ENCODE measurements at regions not wholly inside any gene's neighbourhood (a gene's known extent, or its start where the extent isn't known, plus 50 kb on each side); places are given as distances from the start of the nearest gene placed in this dataset.

DNA sequence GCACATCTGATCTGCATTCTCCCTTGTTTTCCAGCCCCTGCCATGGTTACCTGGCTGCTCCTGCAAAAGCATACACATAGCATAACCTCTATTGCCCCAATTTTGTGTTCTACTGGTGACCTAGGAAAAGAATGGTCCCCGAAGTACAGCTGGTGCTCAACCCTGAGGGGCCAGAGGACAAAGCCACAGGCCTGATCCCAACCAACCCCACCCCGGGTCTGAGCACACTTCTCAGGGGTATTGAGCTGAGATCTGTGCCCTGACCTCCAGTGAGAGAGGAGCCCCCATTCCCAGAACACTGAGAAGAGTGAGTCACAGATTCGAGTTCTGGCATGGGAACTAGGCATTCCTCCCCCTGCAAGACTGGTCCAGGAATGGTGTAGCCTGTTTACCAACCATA lies 465.5 kb upstream of the ACTRT1 start:
- Histone ChIP-seq H3K36me3 (ENCODE audit: control insufficient read depth, insufficient read depth, low read length) (no peaks in the 10 kb centered on the region), H3K4me1 (no peaks in the 10 kb centered on the region), H2AFZ (no peak overlapping the region), H3K9me3 (ENCODE audit: control insufficient read depth, low read length) (no peaks in the 10 kb centered on the region), H3K27me3 (ENCODE audit: control insufficient read depth, insufficient read depth, low read length) (no peaks in the 10 kb centered on the region), H3K9ac (no peak overlapping the region), H3K79me2 (no peaks in the 10 kb centered on the region), H3K4me2 (ENCODE audit: low read length) (no peak overlapping the region), H3K27ac (no peak overlapping the region), H3K4me3 (ENCODE audit: low read depth, low read length) (no peak overlapping the region)
- TF ChIP-seq, protein P1, sequence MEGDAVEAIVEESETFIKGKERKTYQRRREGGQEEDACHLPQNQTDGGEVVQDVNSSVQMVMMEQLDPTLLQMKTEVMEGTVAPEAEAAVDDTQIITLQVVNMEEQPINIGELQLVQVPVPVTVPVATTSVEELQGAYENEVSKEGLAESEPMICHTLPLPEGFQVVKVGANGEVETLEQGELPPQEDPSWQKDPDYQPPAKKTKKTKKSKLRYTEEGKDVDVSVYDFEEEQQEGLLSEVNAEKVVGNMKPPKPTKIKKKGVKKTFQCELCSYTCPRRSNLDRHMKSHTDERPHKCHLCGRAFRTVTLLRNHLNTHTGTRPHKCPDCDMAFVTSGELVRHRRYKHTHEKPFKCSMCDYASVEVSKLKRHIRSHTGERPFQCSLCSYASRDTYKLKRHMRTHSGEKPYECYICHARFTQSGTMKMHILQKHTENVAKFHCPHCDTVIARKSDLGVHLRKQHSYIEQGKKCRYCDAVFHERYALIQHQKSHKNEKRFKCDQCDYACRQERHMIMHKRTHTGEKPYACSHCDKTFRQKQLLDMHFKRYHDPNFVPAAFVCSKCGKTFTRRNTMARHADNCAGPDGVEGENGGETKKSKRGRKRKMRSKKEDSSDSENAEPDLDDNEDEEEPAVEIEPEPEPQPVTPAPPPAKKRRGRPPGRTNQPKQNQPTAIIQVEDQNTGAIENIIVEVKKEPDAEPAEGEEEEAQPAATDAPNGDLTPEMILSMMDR (IDR thresholded peaks at IDR 0.05), result no peak

DNA sequence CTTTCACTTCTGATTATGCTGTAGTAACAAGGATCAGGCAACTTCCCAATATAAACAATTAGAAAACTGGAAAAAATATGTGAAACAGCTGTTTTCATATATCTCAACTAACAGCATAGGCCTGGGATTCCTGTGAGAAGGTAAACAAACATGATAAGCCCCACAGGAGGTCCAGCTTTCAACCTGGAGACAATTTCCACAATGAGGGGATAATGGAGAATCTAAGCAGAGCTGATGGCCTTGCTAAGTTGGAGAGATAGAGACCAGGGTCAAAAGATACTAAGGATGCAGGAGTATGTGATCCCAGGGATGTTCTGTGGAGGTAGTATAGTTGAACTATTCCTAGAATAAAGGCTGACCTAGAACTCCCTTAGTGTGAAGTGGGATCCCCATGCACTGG lies 452.3 kb upstream of the ACTRT1 start:
- Histone ChIP-seq H3K36me3 (ENCODE audit: control insufficient read depth, insufficient read depth, low read length) (no peaks in the 10 kb centered on the region), H3K9me3 (ENCODE audit: control insufficient read depth, low read length) (no peaks in the 10 kb centered on the region), H3K27me3 (ENCODE audit: control insufficient read depth, insufficient read depth, low read length) (no peaks in the 10 kb centered on the region), H3K79me2 (no peaks in the 10 kb centered on the region), H3K4me1 (no peaks in the 10 kb centered on the region), H3K4me3 (ENCODE audit: low read depth, low read length) (no peak overlapping the region), H3K9ac (no peak overlapping the region), H3K4me2 (ENCODE audit: low read length) (no peak overlapping the region), H2AFZ (no peak overlapping the region), H3K27ac (no peak overlapping the region)
- TF ChIP-seq, protein P1 (IDR thresholded peaks at IDR 0.05), result no peak

DNA sequence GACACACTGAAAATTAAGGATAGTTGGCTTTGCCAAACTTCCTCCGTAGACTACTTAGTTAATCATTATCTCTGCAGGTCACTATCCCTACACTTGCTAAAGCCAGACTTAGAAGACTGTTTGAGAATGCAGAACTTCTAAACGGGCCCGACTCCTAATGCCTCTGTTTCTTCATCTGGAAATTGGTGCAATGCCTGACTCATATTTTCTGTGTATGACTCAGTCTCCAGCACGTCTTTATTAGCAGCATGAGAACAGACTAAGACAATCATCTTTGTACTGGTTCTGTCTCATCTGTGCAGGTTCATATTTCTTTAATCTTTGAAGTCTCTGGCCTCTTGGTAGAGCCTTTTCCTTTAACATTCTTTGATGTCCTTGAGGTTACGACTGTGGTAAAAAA lies 411.9 kb upstream of the ACTRT1 start:
- H3K79me2 ChIP-seq, result no peaks in the 10 kb centered on the region
- H3K4me2 ChIP-seq (ENCODE audit: low read length), result no peak overlapping the region
- TF ChIP-seq, protein P1 (IDR thresholded peaks at IDR 0.05), result no peak
- no peak overlapping the region for H2AFZ ChIP-seq
- no peak overlapping the region for H3K27ac ChIP-seq
- H3K9me3 ChIP-seq (ENCODE audit: control insufficient read depth, low read length), result no peaks in the 10 kb centered on the region
- H3K9ac ChIP-seq, result no peak overlapping the region
- no peaks in the 10 kb centered on the region for H3K36me3 ChIP-seq (ENCODE audit: control insufficient read depth, insufficient read depth, low read length)
- no peaks in the 10 kb centered on the region for H3K4me1 ChIP-seq
- no peak overlapping the region for H3K4me3 ChIP-seq (ENCODE audit: low read depth, low read length)
- H3K27me3 ChIP-seq (ENCODE audit: control insufficient read depth, insufficient read depth, low read length), result no peaks in the 10 kb centered on the region

DNA sequence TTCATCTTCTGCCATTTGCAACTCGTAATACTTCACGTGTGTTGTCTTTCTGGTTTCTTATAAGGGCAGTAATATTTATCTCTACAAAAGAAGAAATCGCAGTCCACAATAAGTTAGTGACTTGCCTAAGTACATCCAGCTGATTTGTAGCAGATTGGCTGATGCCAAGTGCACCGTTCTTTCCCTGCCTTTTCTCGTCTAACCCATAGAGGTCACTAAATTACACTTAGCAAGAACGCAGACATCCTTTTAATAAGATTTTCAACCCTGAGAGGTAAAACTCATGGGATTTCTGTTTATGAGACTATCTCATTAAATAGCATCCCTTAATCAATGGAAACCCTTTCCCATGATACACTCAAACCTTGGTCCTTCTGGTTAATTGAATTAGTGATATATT lies 408.6 kb upstream of the ACTRT1 start:
- no peak overlapping the region for H3K4me3 ChIP-seq (ENCODE audit: low read depth, low read length)
- H3K4me1 ChIP-seq, result no peaks in the 10 kb centered on the region
- H3K36me3 ChIP-seq (ENCODE audit: control insufficient read depth, insufficient read depth, low read length), result no peaks in the 10 kb centered on the region
- H3K27ac ChIP-seq, result no peak overlapping the region
- no peaks in the 10 kb centered on the region for H3K27me3 ChIP-seq (ENCODE audit: control insufficient read depth, insufficient read depth, low read length)
- H3K9ac ChIP-seq, result no peak overlapping the region
- no peaks in the 10 kb centered on the region for H3K9me3 ChIP-seq (ENCODE audit: control insufficient read depth, low read length)
- H2AFZ ChIP-seq, result no peak overlapping the region
- TF ChIP-seq, protein P1 (IDR thresholded peaks at IDR 0.05), result no peak
- no peaks in the 10 kb centered on the region for H3K79me2 ChIP-seq
- H3K4me2 ChIP-seq (ENCODE audit: low read length), result no peak overlapping the region

DNA sequence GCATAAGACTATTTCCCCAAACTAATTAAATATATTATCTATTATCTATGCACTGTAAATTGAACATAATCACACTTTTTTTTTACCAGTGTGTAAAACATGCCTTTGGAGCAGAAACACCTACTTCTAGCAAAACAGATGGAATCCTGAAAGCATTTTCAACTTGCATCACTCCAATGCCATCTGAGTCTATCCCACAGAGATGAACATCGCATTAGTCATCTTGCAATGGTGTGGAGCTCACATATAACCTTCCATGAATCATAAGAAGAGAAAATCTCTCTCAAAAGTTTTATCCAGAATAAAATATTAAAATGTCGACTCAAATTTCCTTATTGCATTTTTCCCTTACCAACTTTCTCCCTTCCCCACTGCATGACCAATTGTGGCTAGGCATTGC lies 406.7 kb upstream of the ACTRT1 start:
- TF ChIP-seq, protein P1 (IDR thresholded peaks at IDR 0.05), result no peak
- no peaks in the 10 kb centered on the region for H3K27me3 ChIP-seq (ENCODE audit: control insufficient read depth, insufficient read depth, low read length)
- no peaks in the 10 kb centered on the region for H3K9me3 ChIP-seq (ENCODE audit: control insufficient read depth, low read length)
- no peak overlapping the region for H3K4me2 ChIP-seq (ENCODE audit: low read length)
- H2AFZ ChIP-seq, result no peak overlapping the region
- no peaks in the 10 kb centered on the region for H3K36me3 ChIP-seq (ENCODE audit: control insufficient read depth, insufficient read depth, low read length)
- no peak overlapping the region for H3K4me3 ChIP-seq (ENCODE audit: low read depth, low read length)
- H3K9ac ChIP-seq, result no peak overlapping the region
- no peaks in the 10 kb centered on the region for H3K4me1 ChIP-seq
- H3K79me2 ChIP-seq, result no peaks in the 10 kb centered on the region
- no peak overlapping the region for H3K27ac ChIP-seq

All from parathyroid adenoma (tissue), 2 donors.